T-cell (primary cell): ENCODE measurements at regions not wholly inside any gene's neighbourhood (a gene's known extent, or its start where the extent isn't known, plus 50 kb on each side); places are given as distances from the start of the nearest gene placed in this dataset.

ENCODE experiments used
- ATAC-seq, 4 experiments: fragments of 200-7000 bp in 3 of 4; fragments of 150-1000 bp in 1 of 4; cut with Tn5 transposase; replicated peaks in 1 of 4; 1 replicate in 3 of 4; 2 replicates in 1 of 4; pipeline ENCODE4 v1.10.0; 2021; ENCODE audit warnings: moderate library complexity in 3 of 4, mild to moderate bottlenecking in 2 of 4, moderate number of reproducible peaks in 1 of 4
- CTCF ChIA-PET, 2 donors: fragments of 300-600 bp; sonication (Branson Sonifier 250); formaldehyde crosslinking; loops; one replicate each; lab custom pipeline; 2022; ENCODE audit warnings: antibody characterized with exemption in 2 of 2; lab: Charles Lee
- POLR2A ChIA-PET, 2 donors: fragments of 300-600 bp; sonication (Branson Sonifier 250); formaldehyde crosslinking; loops; one replicate each; lab custom pipeline; 2022; ENCODE audit warnings: antibody characterized with exemption in 2 of 2; lab: Charles Lee
- DNase-seq, 35 experiments: peaks; one replicate each; pipeline versions ENCODE4 v3.0.0 to v3.0.0-alpha.2; 2013 to 2023
- H3K27ac ChIP-seq: one replicate; pipeline ENCODE4 v1.5.1; 2013; ENCODE audit warnings: low read length
- H3K27me3 ChIP-seq, 2 experiments: replicated peaks in 1 of 2; 1 replicate in 1 of 2; 2 replicates in 1 of 2; pipeline versions ENCODE4 v1.6.1 to v1.7.0; 2013; ENCODE audit warnings: low read length in 1 of 2, mixed read lengths in 1 of 2; ENCODE audit not compliant: control insufficient read depth in 2 of 2, insufficient read depth in 2 of 2; ENCODE audit errors: extremely low read depth in 1 of 2
- H3K36me3 ChIP-seq, 2 donors: 1 replicate in 1 of 2; 2 replicates in 1 of 2; pipeline versions ENCODE4 v1.6.1 to v1.7.0; 2013; ENCODE audit warnings: low read length in 1 of 2; ENCODE audit not compliant: control insufficient read depth in 2 of 2, insufficient read depth in 1 of 2; ENCODE audit errors: extremely low read depth in 1 of 2
- H3K4me1 ChIP-seq, 2 experiments: 1 replicate in 1 of 2; 2 replicates in 1 of 2; pipeline versions ENCODE4 v1.6.1 to v1.7.0; 2013; ENCODE audit warnings: low read length in 2 of 2, mixed read lengths in 1 of 2; ENCODE audit not compliant: insufficient read depth in 2 of 2, control insufficient read depth in 1 of 2; ENCODE audit errors: extremely low read depth in 1 of 2
- H3K4me3 ChIP-seq, 2 donors: 1 replicate in 1 of 2; 2 replicates in 1 of 2; pipeline versions ENCODE4 v1.5.1 to v1.7.0; 2013; ENCODE audit warnings: mild to moderate bottlenecking in 2 of 2, low read length in 1 of 2, moderate library complexity in 1 of 2; ENCODE audit not compliant: control insufficient read depth in 1 of 2; ENCODE audit errors: extremely low read depth in 1 of 2
- H3K9me3 ChIP-seq: 2 replicates; pipeline ENCODE4 v1.7.0; 2013
- H3K27ac Mint-ChIP-seq, 2 donors: one replicate each; pipeline ENCODE4 v1.8.0; 2020 to 2021; ENCODE audit warnings: mild to moderate bottlenecking in 2 of 2, mixed read lengths in 2 of 2
- H3K27me3 Mint-ChIP-seq, 2 donors: one replicate each; pipeline ENCODE4 v1.8.0; 2021 to 2022; ENCODE audit warnings: mixed read lengths in 2 of 2
- H3K36me3 Mint-ChIP-seq: one replicate; pipeline ENCODE4 v1.8.0; 2021; ENCODE audit warnings: mixed read lengths
- H3K4me1 Mint-ChIP-seq, 3 donors: one replicate each; pipeline ENCODE4 v1.8.0; 2020 to 2022; ENCODE audit warnings: mixed read lengths in 3 of 3, mild to moderate bottlenecking in 1 of 3
- H3K4me3 Mint-ChIP-seq, 3 donors: one replicate each; pipeline ENCODE4 v1.8.0; 2020 to 2022; ENCODE audit warnings: mild to moderate bottlenecking in 3 of 3, mixed read lengths in 3 of 3, moderate library complexity in 3 of 3
- H3K9me3 Mint-ChIP-seq, 3 donors: one replicate each; pipeline ENCODE4 v1.8.0; 2020 to 2022; ENCODE audit warnings: mixed read lengths in 3 of 3
- WGBS: methylation state at CpG from one replicate; pipeline ENCODE4 v1.1.5; 2013; ENCODE audit warnings: missing lambda C conversion rate; ENCODE audit not compliant: insufficient coverage; 5-methylcytosine and 5-hydroxymethylcytosine counted together

DNA sequence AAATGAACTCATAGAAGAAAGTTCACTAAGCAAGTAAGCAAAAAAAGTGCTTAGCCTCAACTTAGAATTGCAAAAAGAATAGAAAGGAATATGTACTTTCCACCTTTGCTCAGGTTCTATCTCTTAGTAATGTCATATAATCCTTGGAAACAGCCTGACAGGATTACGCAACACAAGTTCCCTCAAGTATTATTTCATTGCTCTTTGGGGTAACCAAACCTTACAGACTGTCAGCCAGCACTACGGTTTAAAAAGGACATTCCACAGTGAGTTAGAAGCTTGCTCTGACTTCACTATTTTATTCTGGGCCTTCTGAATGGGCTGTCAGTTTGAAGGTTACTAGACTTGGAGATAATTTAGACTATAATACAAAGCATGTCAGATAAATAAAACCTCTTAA, 264.0 kb downstream of the ATXN7L3B start:
- H3K4me1 Mint-ChIP-seq = no peaks in the 10 kb centered on the region
- Histone ChIP-seq H3K4me3 (no peak overlapping the region), H3K4me1 (no peaks in the 10 kb centered on the region), H3K9me3 (no peaks in the 10 kb centered on the region), H3K36me3 (no peaks in the 10 kb centered on the region), H3K27me3 (no peaks in the 10 kb centered on the region), H3K27ac (no peak overlapping the region)
- no CpG with 5 or more reads among the region's 2 CpGs for WGBS
- ChIA-PET CTCF (no interaction called here), POLR2A (no interaction called here)
- ATAC-seq (no peak), DNase-seq (no peak)
- H3K27me3 Mint-ChIP-seq = peaks cover 0 to 8% of the 10 kb centered on the region in 2 donors
- peaks cover 0 to 3% (median under 1%) of the 10 kb centered on the region in 3 donors for H3K9me3 Mint-ChIP-seq
- no peaks in the 10 kb centered on the region for H3K36me3 Mint-ChIP-seq
- H3K4me3 Mint-ChIP-seq = no peak overlapping the region
- no peak overlapping the region for H3K27ac Mint-ChIP-seq

DNA sequence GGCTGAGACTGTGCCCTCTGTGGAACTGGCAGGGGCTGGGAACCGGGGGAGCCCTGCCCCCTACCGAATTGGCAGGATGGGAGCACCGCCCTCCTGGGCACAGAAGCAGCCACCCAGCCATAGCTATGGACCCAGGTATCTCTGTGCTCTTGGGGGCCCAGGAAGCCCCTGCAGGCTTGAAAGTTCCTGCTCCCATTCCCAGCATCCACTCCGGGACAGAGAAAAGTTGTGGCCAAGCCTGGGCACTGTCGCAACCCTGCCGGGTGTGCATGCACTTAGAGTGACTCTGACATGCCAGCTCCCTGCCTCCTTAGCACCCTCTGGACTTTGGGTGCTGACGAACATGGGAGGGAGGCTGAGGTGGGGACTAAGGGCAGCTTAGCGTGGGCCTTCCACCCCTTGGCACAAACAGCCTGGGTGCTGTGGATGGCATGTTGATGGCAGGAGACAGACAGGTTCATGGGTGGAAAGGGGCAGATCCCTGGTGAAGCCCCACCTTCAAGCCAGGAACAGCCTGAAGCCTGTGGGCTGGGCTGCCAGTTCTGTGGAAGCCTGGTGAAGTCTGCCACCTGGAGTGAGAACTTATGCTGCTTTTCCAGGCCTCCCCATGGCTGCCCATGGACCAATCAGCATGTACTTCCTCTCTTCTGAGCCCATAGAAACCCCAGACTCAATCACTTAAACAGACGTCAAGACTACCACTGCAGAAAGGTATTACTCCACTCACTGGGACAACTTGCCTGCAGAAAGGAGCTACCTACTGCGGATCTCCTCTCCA, 279.0 kb downstream of the ATXN7L3B start:
- H3K27me3 ChIP-seq = no peaks in the 10 kb centered on the region
- Mint-ChIP-seq H3K36me3 (no peaks in the 10 kb centered on the region), H3K27me3 (no peaks in the 10 kb centered on the region), H3K27ac (no peak overlapping the region), H3K9me3 (peaks cover 0 to 14% (median 3%) of the 10 kb centered on the region in 3 donors), H3K4me3 (no peak overlapping the region), H3K4me1 (no peaks in the 10 kb centered on the region)
- no peak overlapping the region for H3K27ac ChIP-seq
- no peaks in the 10 kb centered on the region for H3K36me3 ChIP-seq
- H3K4me1 ChIP-seq = no peaks in the 10 kb centered on the region
- 82% methylated on average over 6 of the region's 10 CpGs for WGBS
- ChIA-PET POLR2A (no interaction called here), CTCF (no interaction called here)
- no peak overlapping the region for H3K4me3 ChIP-seq
- no peak for ATAC-seq
- DNase-seq = no peak
- H3K9me3 ChIP-seq = no peaks in the 10 kb centered on the region

DNA sequence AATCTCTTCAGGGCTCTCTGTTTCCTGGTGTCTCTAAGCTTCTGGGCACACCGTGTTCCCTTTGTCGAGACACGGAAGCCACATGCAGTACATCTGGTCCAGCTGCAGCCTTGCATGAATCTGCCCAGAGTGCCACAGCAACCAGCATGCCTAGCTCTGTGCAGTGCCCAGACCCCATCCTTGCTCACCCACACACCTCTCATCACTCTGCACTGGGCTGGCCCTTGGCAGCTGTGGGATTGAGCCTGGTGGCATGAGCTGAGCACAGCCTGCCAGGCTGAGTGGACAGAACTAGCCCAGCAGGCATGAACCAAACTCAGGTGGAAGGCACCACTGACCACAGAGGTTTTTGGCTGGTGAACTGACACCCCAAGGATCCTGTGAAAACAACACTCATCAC, 279.9 kb downstream of the ATXN7L3B start:
- no peaks in the 10 kb centered on the region for H3K36me3 Mint-ChIP-seq
- H3K9me3 ChIP-seq = no peaks in the 10 kb centered on the region
- no peak overlapping the region for H3K4me3 ChIP-seq
- H3K27ac ChIP-seq = no peak overlapping the region
- no peak overlapping the region for H3K4me3 Mint-ChIP-seq
- no peaks in the 10 kb centered on the region for H3K4me1 ChIP-seq
- no peaks in the 10 kb centered on the region for H3K27me3 ChIP-seq
- H3K36me3 ChIP-seq = no peaks in the 10 kb centered on the region
- no peaks in the 10 kb centered on the region for H3K4me1 Mint-ChIP-seq
- POLR2A ChIA-PET = no interaction called here
- CTCF ChIA-PET = no interaction called here
- no peaks in the 10 kb centered on the region for H3K27me3 Mint-ChIP-seq
- ATAC-seq (no peak), DNase-seq (no peak)
- H3K9me3 Mint-ChIP-seq = peaks cover 0 to 14% (median 3%) of the 10 kb centered on the region in 3 donors
- H3K27ac Mint-ChIP-seq = no peak overlapping the region
- WGBS = 96% methylated on average over 3 of the region's 3 CpGs

DNA sequence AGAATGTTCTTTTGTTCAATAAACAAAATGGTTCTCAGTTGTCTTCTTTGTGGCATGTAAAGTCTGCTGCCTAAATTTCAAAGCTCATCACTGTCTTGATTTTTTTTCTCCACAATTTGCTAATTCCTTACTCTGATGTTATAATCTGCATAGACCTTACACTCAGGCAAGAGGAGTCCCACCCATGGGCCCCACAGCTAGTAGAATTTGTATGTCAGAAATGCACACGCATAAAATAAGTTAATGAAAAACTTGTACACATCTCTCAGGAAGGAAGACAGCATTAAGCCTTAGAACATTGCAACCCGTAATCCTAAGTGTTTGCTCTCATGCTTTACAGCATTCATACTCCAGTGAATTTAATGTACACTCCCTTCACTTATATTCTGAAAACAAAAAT, 280.8 kb downstream of the ATXN7L3B start:
- POLR2A ChIA-PET = no interaction called here
- DNase-seq (no peak), ATAC-seq (no peak)
- no peak overlapping the region for H3K4me3 ChIP-seq
- no CpG with 5 or more reads among the region's 2 CpGs for WGBS
- Mint-ChIP-seq H3K27me3 (no peaks in the 10 kb centered on the region), H3K36me3 (no peaks in the 10 kb centered on the region), H3K4me3 (no peak overlapping the region), H3K27ac (no peak overlapping the region), H3K9me3 (peaks cover 0 to 14% (median 3%) of the 10 kb centered on the region in 3 donors), H3K4me1 (no peaks in the 10 kb centered on the region)
- no peaks in the 10 kb centered on the region for H3K9me3 ChIP-seq
- CTCF ChIA-PET = no interaction called here
- no peaks in the 10 kb centered on the region for H3K4me1 ChIP-seq
- H3K27me3 ChIP-seq = no peaks in the 10 kb centered on the region
- H3K27ac ChIP-seq = no peak overlapping the region
- no peaks in the 10 kb centered on the region for H3K36me3 ChIP-seq

DNA sequence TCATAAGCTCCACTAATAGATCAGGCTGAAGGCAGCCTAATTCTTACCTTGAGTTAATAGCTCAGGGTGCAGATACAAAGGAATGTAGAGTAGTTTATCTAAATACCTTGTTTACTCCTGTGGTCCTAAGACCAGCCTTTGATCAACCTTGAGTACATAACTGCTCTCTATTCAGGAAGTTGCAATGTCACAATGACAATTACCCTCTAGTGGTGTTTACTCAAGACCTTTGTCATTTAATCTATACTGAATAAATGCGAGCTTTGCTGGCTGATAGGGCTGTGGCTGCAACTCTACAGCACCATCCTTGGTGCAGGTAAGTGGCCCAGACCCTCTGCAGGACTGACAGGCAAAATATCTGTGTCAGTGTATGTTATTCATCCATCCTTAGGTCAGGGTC, 282.7 kb downstream of the ATXN7L3B start:
- Histone ChIP-seq H3K4me1 (no peaks in the 10 kb centered on the region), H3K36me3 (no peaks in the 10 kb centered on the region), H3K27ac (no peak overlapping the region), H3K4me3 (no peak overlapping the region), H3K27me3 (no peaks in the 10 kb centered on the region), H3K9me3 (no peaks in the 10 kb centered on the region)
- H3K9me3 Mint-ChIP-seq = peaks cover 0 to 12% (median 4%) of the 10 kb centered on the region in 3 donors
- ChIA-PET CTCF (no interaction called here), POLR2A (no interaction called here)
- H3K4me1 Mint-ChIP-seq = no peaks in the 10 kb centered on the region
- H3K4me3 Mint-ChIP-seq = no peak overlapping the region
- no peak for DNase-seq
- WGBS = 60% methylated on average over 1 of the region's 1 CpG
- H3K36me3 Mint-ChIP-seq = no peaks in the 10 kb centered on the region
- no peak for ATAC-seq
- no peak overlapping the region for H3K27ac Mint-ChIP-seq
- no peaks in the 10 kb centered on the region for H3K27me3 Mint-ChIP-seq

DNA sequence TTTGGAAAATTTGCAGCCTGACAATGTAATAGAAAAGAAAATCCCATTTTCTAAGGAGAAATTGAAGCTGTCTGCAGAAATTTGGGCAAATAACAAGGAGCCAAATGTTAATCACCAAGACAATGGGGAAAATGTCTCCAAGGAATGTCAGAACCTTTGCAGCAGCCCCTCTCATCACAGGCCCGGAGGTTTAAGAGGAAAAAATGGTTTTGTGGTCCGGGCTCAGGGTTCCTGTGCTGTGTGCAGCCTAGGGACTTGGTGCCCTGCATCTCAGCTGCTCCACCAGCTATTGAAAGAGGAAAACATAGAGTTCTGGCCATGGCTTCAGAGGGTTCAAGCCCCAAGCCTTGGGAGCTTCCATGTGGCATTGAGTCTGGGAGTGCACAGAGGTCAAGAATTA, 298.9 kb downstream of the ATXN7L3B start:
- H3K4me1 ChIP-seq = no peaks in the 10 kb centered on the region
- no peaks in the 10 kb centered on the region for H3K9me3 ChIP-seq
- Mint-ChIP-seq H3K27me3 (no peaks in the 10 kb centered on the region), H3K4me3 (no peak overlapping the region), H3K9me3 (peaks cover 6 to 30% (median 11%) of the 10 kb centered on the region in 3 donors), H3K4me1 (no peaks in the 10 kb centered on the region), H3K27ac (no peak overlapping the region), H3K36me3 (no peaks in the 10 kb centered on the region)
- POLR2A ChIA-PET = no interaction called here
- DNase-seq = no peak
- no peak for ATAC-seq
- no peaks in the 10 kb centered on the region for H3K36me3 ChIP-seq
- H3K4me3 ChIP-seq = no peak overlapping the region
- H3K27me3 ChIP-seq = no peaks in the 10 kb centered on the region
- CTCF ChIA-PET = no interaction called here
- 50% methylated on average over 2 of the region's 2 CpGs for WGBS
- H3K27ac ChIP-seq = no peak overlapping the region
